ENCODE measurements at regions not wholly inside any gene's neighbourhood (a gene's known extent, or its start where the extent isn't known, plus 50 kb on each side); places are given as distances from the start of the nearest gene placed in this dataset.

- POLR2A ChIA-PET (ENCODE audit: partially characterized antibody), result no interaction called here
- no peak overlapping the region for H3K4me2 ChIP-seq (ENCODE audit: insufficient read depth in 1 of 2, low read depth in 2 of 2, low read length in 2 of 2)
- no peaks in the 10 kb centered on the region for H3K23me2 ChIP-seq (ENCODE audit: low read depth, low read length)
- H2BK15ac ChIP-seq (ENCODE audit: low read length), result no peak overlapping the region
- H3K18ac ChIP-seq (ENCODE audit: extremely low read depth, low read length), result no peak overlapping the region
- H3K27ac ChIP-seq (ENCODE audit: low read depth, low read length), result no peak overlapping the region
- H3K36me3 ChIP-seq (ENCODE audit: control insufficient read depth in 2 of 4, insufficient read depth in 4 of 4, low read length in 3 of 4), result no peaks in the 10 kb centered on the region
- no peak overlapping the region for H3K9ac ChIP-seq (replicated peaks in 1 of 4; ENCODE audit: extremely low read depth in 1 of 4, low read depth in 3 of 4, low read length in 3 of 4)
- H4K8ac ChIP-seq (ENCODE audit: extremely low read depth, insufficient read depth, low read length), result no peak overlapping the region
- no peak for DNase-seq (ENCODE audit: low read depth in 1 of 2, low spot score in 2 of 2)
- H3K9me3 ChIP-seq (ENCODE audit: insufficient read depth in 2 of 2, low read depth in 1 of 2, low read length in 1 of 2), result no peaks in the 10 kb centered on the region
- no peaks in the 10 kb centered on the region for H3K79me1 ChIP-seq (ENCODE audit: low read depth, low read length)
- CTCF ChIA-PET (ENCODE audit: partially characterized antibody), result no interaction called here
- no peak overlapping the region for H3K4me3 ChIP-seq (ENCODE audit: extremely low read depth in 1 of 4, insufficient read depth in 2 of 4, low read depth in 3 of 4, low read length in 4 of 4)
- no peak overlapping the region for H3K4ac ChIP-seq (replicated peaks; ENCODE audit: insufficient read length, low read depth, low read length)
- H2BK12ac ChIP-seq (ENCODE audit: low read depth, low read length), result no peak overlapping the region
- FAIRE-seq, result no peak
- 91% methylated on average over 4 of the region's 4 CpGs; no CpG with 5 or more reads in 1 of the 2 experiments for WGBS, 2 experiments (ENCODE audit: extremely low coverage in 1 of 2, insufficient coverage in 1 of 2, insufficient read length in 1 of 2, insufficient replicate concordance in 2 of 2, low coverage in 1 of 2, low lambda C conversion rate in 2 of 2, missing lambda C conversion rate in 1 of 2)
- no peak overlapping the region for H4K91ac ChIP-seq (replicated peaks; ENCODE audit: insufficient read length, low read length)
- H3K4me1 ChIP-seq (replicated peaks in 1 of 4; ENCODE audit: control insufficient read depth in 3 of 4, insufficient read depth in 4 of 4, low read length in 3 of 4), result peaks cover 0 to 2% (median 0%) of the 10 kb centered on the region in 4 experiments; a peak in 2 of 7 replicates
- H3K56ac ChIP-seq (replicated peaks; ENCODE audit: insufficient read length, low read depth, low read length), result no peak overlapping the region
- H3K79me2 ChIP-seq (ENCODE audit: control insufficient read depth in 1 of 2, insufficient read depth in 2 of 2, low read length in 2 of 2), result no peaks in the 10 kb centered on the region
- H2BK5ac ChIP-seq (ENCODE audit: low read depth, low read length), result no peak overlapping the region
- no peak overlapping the region for H2BK20ac ChIP-seq (ENCODE audit: low read length)
- H3K14ac ChIP-seq (ENCODE audit: insufficient read length), result no peak overlapping the region
- no peak overlapping the region for H2BK120ac ChIP-seq (replicated peaks; ENCODE audit: low read depth, low read length)
- no peaks in the 10 kb centered on the region for H3K27me3 ChIP-seq (replicated peaks in 1 of 4; ENCODE audit: control insufficient read depth in 3 of 4, extremely low read depth in 1 of 4, insufficient read depth in 3 of 4, low read length in 3 of 4)
- no peak overlapping the region for H3K23ac ChIP-seq (ENCODE audit: insufficient read length)
- H2AK5ac ChIP-seq (ENCODE audit: low read depth, low read length), result no peak overlapping the region
- no peaks in the 10 kb centered on the region for H4K20me1 ChIP-seq (replicated peaks in 1 of 2; ENCODE audit: control insufficient read depth in 1 of 2, insufficient read depth in 2 of 2, low read length in 2 of 2)
- no peak overlapping the region for H2AFZ ChIP-seq (ENCODE audit: low read length)
- H4K5ac ChIP-seq (ENCODE audit: insufficient read length, low read depth, low read length), result no peak overlapping the region
- TF ChIP-seq MAFK (IDR thresholded peaks at IDR 0.05; ENCODE audit: low read depth, low read length) (no peak), EZH2 (IDR thresholded peaks at IDR 0.05; ENCODE audit: low read depth, low read length, severe bottlenecking) (no peak), USF2 (IDR thresholded peaks at IDR 0.05; ENCODE audit: low read length) (no peak), CEBPB (IDR thresholded peaks at IDR 0.05; ENCODE audit: low read depth, low read length) (no peak)
Measured at GRCh38 chr18:24972577-24972976, 379.4 kb downstream of the ZNF521 start.
